Calu3 (cell line): ENCODE measurements at regions not wholly inside any gene's neighbourhood (a gene's known extent, or its start where the extent isn't known, plus 50 kb on each side); places are given as distances from the start of the nearest gene placed in this dataset.

Experiments used
- BruUV-seq: library from RNA; stranded (reverse); fragments of 400-500 nt; replicated peaks from 2 replicates; lab custom pipeline; 2021; lab: Mats Ljungman, UMichigan
- CTCF ChIA-PET: fragments of 300-600 bp; sonication (Branson Sonifier 250); formaldehyde crosslinking; loops from one replicate; lab custom pipeline; 2022; ENCODE audit warnings: antibody characterized with exemption; lab: Charles Lee
- DNase-seq: peaks from one replicate; pipeline ENCODE4 v3.0.0; 2022
- H3K27ac Mint-ChIP-seq: one replicate; pipeline ENCODE4 v1.8.0; 2022; ENCODE audit warnings: mixed read lengths; ENCODE audit not compliant: unreplicated experiment
- H3K27me3 Mint-ChIP-seq: one replicate; pipeline ENCODE4 v1.8.0; 2022; ENCODE audit warnings: mixed read lengths; ENCODE audit not compliant: unreplicated experiment
- H3K36me3 Mint-ChIP-seq: one replicate; pipeline ENCODE4 v1.8.0; 2022; ENCODE audit warnings: mild to moderate bottlenecking, moderate library complexity, mixed read lengths; ENCODE audit not compliant: insufficient read depth, unreplicated experiment
- H3K4me1 Mint-ChIP-seq: one replicate; pipeline ENCODE4 v1.8.0; 2022; ENCODE audit warnings: mild to moderate bottlenecking, low read depth, mixed read lengths; ENCODE audit not compliant: unreplicated experiment
- H3K4me3 Mint-ChIP-seq: one replicate; pipeline ENCODE4 v1.8.0; 2022; ENCODE audit warnings: mild to moderate bottlenecking, low read depth, moderate library complexity, mixed read lengths; ENCODE audit not compliant: unreplicated experiment
- H3K9me3 Mint-ChIP-seq: one replicate; pipeline ENCODE4 v1.8.0; 2022; ENCODE audit warnings: low read depth, mixed read lengths; ENCODE audit not compliant: unreplicated experiment
- CTCF ChIP-seq: fragments of 200-600 bp; IDR thresholded peaks from one replicate; pipeline ENCODE4 v1.8.0; 2022; ENCODE audit warnings: antibody characterized with exemption; ENCODE audit not compliant: unreplicated experiment
- intact Hi-C: fragments of 100-400 bp; cut with micrococcal nuclease; formaldehyde crosslinking; loops from one replicate; pipeline ENCODE4 v1.10.0; 2022; ENCODE audit not compliant: unreplicated experiment

- Mint-ChIP-seq H3K27ac (no peak overlapping the region), H3K27me3 (peaks cover 61% of the 10 kb centered on the region), H3K9me3 (no peaks in the 10 kb centered on the region), H3K4me3 (no peak overlapping the region), H3K36me3 (no peaks in the 10 kb centered on the region), H3K4me1 (no peaks in the 10 kb centered on the region)
- CTCF ChIA-PET: no interaction called here
- no peak for TF ChIP-seq CTCF
- no TSS peak for BruUV-seq
- intact Hi-C loops: no loop called here
- no peak for DNase-seq
Measured at GRCh38 chr12:114168061-114168460, 201.9 kb upstream of the RBM19 start.

GRCh38 chr12:114167431-114167830 is 201.3 kb upstream of the RBM19 start:
- Mint-ChIP-seq H3K27ac (no peak overlapping the region), H3K27me3 (peaks cover 60% of the 10 kb centered on the region), H3K36me3 (no peaks in the 10 kb centered on the region), H3K4me3 (no peak overlapping the region), H3K9me3 (no peaks in the 10 kb centered on the region), H3K4me1 (no peaks in the 10 kb centered on the region)
- TF ChIP-seq CTCF: no peak
- BruUV-seq: no TSS peak
- no peak for DNase-seq
- CTCF ChIA-PET: interaction anchor here (2.5 kb wide), 1 partner anchor 8 kb away, joined by 7 read pairs; no protein-coding TSS in a partner anchor
- intact Hi-C loops: loop anchor here (2.0 kb wide), 1 partner anchor 341 kb away; no protein-coding TSS in a partner anchor

GRCh38 chr12:114166362-114166761 is 200.2 kb upstream of the RBM19 start:
- CTCF ChIA-PET: interaction anchor here (2.5 kb wide), 1 partner anchor 9 kb away, joined by 7 read pairs; no protein-coding TSS in a partner anchor
- DNase-seq: peak; percentile 24
- intact Hi-C loops: loop anchor here (1.0 to 2.0 kb wide), 2 partner anchors 310 to 342 kb away; no protein-coding TSS in a partner anchor

GRCh38 chr12:114165921-114166320 is 199.8 kb upstream of the RBM19 start:
- TF ChIP-seq CTCF: no peak
- Mint-ChIP-seq H3K4me1 (no peaks in the 10 kb centered on the region), H3K27ac (no peak overlapping the region), H3K36me3 (no peaks in the 10 kb centered on the region), H3K9me3 (no peaks in the 10 kb centered on the region), H3K27me3 (peaks cover 45% of the 10 kb centered on the region), H3K4me3 (no peak overlapping the region)
- no TSS peak for BruUV-seq
- intact Hi-C loops: loop anchor here (1.0 to 2.0 kb wide), 2 partner anchors 310 to 343 kb away; no protein-coding TSS in a partner anchor
- CTCF ChIA-PET: interaction anchor here (0.6 to 2.5 kb wide), 2 partner anchors 10 to 494 kb away, joined by 3 to 7 read pairs; no protein-coding TSS in a partner anchor
- DNase-seq: no peak

More at GRCh38 chr12:114166362-114166761, 200.2 kb upstream of the RBM19 start:
- Mint-ChIP-seq H3K27ac (no peak overlapping the region), H3K27me3 (peaks cover 49% of the 10 kb centered on the region), H3K4me3 (no peak overlapping the region), H3K4me1 (no peaks in the 10 kb centered on the region), H3K36me3 (no peaks in the 10 kb centered on the region), H3K9me3 (no peaks in the 10 kb centered on the region)
- no TSS peak for BruUV-seq
- no peak for TF ChIP-seq CTCF
